SK-MEL-5 (cell line): ENCODE measurements at regions not wholly inside any gene's neighbourhood (a gene's known extent, or its start where the extent isn't known, plus 50 kb on each side); places are given as distances from the start of the nearest gene placed in this dataset.
"Not testable (repeated sequence)": the region's sequence is repeated elsewhere in the genome, so short reads cannot be mapped to it uniquely, and the experiment has no call there.

Source experiments
- DNase-seq: peaks from one replicate; pipeline ENCODE4 v3.0.0-alpha.2; 2016; ENCODE audit warnings: low read depth, low spot score
- in situ Hi-C: cut with HindIII; loops from 2 replicates; pipeline ENCODE4 v1.10.0; 2016; ENCODE audit warnings: low sequenced_read_pairs, high pct_unique_total_duplicates, low pct_unique_long_range_greater_than_20kb

DNA sequence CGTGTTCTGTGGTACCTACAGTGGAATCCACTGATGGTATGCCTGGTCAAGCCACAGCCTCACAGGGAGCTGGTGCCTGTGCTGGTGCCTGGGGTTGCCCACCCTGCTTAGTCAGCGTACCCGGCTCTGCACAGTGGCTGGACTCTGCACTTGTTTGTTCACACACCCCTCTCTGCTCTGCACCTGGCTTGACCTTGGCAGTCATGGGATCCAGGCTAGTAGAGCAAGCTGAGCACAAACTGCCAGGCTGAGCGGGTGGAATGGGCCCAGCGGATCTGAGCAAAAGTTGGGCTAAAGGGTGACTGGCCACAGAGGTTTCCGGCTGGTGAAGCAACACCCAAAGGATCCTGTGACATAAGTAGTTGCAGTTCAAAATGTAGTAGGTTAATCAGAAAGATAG is 163.5 kb downstream of the CDH19 start:
- in situ Hi-C loops, result no loop called here
- DNase-seq, result no peak

DNA sequence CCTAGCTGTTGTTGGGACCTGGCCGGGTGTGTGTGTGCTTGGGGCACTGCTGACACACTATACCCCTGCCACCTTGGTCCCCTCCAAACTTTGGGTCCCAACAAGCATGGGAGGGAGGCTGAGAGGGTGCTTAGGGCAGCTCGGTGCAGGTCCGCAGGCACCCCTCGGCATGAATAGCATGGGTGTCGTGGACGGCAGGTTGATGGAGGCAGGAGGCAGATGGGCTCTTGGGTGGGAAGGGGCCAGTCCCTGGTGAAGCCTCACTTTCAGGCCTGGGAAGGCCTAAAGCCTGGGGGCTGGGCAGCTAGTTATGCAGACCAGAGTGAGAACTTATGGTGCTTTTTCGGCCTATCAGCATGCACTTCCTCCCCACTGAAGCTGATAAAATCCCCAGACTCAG is 164.2 kb downstream of the CDH19 start:
- in situ Hi-C loops, result no loop called here
- no peak for DNase-seq

DNA sequence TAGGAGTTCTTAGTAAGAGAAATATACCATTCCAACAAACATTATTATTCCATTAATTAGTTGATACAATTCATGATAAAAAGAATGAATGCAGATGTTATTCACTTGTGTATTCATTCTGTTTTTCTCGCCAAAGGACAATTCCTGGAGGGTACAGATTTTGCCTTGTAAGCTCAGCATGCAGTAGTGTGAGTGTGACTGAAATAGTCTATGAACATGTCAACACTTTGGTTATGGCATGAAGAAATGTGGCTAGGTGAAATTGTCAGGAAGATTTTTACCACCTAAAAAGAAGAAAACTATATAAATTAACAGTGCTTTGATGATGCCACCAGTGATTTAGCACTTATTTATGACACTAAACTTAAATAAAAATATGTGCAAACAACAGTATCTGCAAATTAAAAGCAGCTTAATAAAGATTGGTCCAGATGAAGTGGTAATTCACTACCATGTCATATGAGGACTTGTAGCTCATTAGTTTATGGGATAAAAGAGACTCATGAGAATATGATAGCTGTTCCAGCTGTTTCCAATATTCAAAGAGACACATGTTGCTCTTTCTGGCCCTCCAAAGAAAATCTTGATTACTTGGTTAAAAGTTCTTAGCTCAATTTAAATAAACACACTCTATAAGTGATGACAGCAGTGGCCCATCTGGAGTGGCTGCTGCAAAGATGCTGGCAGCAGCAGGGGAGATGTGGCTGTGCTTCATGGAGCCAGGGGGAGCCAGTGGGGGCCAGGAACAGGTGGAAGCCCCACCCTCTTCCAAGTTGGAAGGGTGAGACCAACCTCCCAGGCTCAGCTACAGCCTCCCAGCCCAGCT is 165.0 kb downstream of the CDH19 start:
- no peak for DNase-seq
- in situ Hi-C loops, result no loop called here

DNA sequence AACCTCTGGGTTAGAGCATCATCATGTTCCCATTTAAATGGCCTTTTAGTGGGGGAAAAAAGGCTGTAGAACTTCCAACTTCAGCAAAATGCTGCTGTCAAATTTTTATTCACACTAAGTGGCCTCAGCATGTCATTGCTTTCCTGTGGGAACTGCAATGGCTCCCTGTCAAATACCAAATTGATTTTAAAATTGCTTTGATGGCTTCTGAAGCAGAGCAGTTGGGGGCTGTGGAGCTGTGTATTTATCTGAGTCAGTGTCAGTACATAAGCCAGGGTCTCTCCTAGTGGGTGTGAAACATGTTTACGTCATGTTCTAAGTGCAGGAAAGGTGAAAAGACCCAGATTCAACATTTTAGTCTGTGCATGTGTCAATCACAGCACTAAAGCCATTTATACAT is 171.3 kb downstream of the CDH19 start:
- no peak for DNase-seq
- in situ Hi-C loops, result no loop called here

DNA sequence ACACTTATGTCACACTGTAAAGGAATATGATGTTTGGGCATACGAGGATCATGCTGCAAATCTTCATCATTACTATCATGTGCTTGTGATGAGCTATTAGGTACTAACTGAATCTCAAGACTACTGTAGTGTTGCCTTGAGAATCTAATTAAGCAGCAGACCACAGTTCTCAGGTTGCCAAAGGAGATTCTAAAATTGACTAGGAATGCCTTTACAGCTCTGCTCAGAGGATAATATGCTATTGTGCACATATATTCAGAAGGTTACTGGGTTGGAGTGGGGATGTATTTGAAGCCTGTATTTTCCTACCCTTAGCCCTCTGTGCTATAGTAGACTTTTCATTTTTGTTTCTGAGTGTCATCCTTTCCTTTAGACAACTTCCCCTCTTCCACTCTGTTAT is 175.1 kb downstream of the CDH19 start:
- no peak for DNase-seq
- in situ Hi-C loops, result no loop called here

DNA sequence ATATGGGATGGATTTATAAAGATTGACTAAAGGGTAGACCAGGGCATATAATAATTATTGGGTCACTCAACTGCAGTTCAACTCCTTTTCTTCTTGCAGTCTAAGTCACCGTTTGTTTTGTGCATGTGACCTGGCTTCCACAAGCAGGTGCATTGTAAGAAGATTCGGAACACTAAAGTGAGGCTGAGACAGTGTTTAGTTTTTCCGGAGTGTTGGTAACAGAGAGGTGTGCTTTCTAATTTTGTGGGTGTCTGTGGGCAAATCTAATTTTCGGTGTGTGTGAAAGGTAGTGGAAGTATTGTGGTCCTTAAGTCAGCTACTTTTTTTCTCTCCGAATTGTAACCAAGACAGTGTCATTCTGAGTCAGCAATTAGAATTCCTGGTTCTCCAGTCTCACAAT is 184.5 kb downstream of the CDH19 start:
- DNase-seq, result no peak
- in situ Hi-C loops, result no loop called here

DNA sequence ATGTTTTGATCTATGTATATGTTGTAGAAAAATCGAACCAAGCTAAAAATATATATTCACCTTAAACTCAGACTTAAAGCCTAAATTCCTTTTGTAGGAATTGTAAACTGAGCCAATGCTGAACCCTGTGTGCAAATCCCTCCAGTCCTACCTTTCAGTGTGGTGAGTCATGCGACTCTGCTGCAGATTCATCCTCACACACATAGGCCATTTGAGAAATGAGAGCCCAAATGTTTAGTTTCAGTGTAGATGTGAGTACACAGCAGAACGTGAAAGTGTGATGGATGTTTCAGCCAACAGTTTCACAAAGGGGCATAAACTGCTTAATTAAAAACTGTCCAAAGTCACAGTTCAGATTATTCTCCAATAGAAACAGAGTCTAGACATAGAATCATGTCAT is 193.2 kb downstream of the CDH19 start:
- in situ Hi-C loops, result no loop called here
- DNase-seq, result no peak

DNA sequence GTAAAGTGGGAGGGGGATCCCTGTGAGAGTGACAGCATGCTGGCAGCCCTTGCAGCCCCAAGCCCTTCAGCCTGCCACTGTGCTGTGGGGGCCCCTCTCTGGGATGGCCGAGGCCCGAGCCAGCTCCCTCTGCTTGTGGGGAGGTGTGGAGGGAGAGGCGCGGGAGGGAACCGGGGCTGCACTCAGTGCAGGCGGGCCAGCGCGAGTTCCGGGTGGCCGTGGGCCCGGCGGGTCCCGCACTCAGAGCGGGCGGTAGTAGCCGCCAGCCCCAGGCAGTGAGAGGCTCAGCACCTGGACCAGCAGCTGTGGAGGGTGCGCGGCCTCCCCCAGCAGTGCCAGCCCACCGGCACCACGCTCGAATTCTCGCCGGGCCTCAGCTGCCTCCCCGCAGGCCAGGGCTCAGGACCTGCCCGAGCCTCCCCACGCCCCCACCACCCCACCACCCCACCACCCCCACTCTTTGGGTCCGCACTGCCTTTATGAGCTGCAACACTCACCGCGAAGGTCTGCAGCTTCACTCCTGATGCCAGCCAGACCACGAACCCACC is 208.1 kb downstream of the CDH19 start:
- no peak for DNase-seq

DNA sequence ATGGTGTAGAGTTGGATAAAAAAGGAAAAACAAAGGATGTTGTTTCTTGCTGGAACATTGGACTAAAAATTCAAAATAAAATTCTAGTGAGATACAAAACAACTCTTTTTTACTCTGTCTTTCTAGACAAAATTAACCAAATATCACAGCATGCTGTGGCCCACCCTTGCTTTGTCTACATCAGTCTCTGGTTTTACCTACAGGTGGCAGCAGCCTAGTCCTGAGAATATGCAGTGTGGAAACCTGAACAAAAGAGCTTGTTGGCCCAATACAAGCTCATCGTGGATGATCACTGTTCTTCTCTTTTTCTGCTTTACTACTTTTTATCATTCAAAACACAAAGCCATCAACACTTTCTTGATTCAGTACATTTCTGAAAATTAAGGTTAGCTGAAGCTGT is 210.4 kb downstream of the CDH19 start:
- DNase-seq, result peak; percentile 22
- in situ Hi-C loops, result no loop called here

More for the DNA sequence above, 208.1 kb downstream of the CDH19 start:
- in situ Hi-C loops, result no loop called here

DNA sequence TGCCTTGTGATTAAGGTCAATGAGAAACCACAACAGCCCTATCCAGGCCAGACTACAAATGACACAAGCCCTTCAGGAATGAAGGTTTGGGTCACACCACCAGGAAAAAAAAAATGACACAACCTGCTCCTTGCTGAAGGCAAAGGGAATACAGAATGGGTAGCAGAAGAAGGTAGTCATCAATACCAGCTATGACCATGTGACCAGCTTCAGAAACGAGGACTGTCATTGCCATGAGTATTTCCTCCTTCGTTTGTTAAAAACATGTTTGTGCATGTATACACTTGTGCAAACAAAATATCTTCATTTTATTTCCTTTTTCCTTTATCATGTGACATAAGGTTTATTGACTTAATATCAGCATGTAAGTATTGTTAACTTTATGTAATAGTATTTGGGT is 226.6 kb downstream of the CDH19 start:
- in situ Hi-C loops, result no loop called here
- DNase-seq, result no peak

DNA sequence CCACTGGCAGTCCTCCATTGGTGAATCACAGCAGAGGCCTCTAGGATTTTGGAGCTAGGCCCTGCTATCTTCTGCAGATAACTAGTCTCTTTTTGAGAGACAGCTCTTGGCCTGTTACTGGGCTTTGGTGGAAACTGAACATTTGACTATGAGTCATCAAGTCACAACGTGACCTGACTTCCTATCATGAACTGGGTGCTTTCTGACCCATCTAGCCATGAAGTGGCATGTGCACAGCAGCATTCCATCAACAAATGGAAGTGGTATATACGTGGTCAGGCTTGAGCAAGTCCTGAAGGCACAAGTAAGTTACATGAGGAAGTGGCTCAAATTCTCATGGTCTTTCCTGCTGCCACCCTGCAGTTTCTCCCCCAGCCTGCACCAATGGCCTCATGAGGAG is 228.5 kb downstream of the CDH19 start:
- DNase-seq, result peak; percentile 0
- in situ Hi-C loops, result not testable (repeated sequence)

DNA sequence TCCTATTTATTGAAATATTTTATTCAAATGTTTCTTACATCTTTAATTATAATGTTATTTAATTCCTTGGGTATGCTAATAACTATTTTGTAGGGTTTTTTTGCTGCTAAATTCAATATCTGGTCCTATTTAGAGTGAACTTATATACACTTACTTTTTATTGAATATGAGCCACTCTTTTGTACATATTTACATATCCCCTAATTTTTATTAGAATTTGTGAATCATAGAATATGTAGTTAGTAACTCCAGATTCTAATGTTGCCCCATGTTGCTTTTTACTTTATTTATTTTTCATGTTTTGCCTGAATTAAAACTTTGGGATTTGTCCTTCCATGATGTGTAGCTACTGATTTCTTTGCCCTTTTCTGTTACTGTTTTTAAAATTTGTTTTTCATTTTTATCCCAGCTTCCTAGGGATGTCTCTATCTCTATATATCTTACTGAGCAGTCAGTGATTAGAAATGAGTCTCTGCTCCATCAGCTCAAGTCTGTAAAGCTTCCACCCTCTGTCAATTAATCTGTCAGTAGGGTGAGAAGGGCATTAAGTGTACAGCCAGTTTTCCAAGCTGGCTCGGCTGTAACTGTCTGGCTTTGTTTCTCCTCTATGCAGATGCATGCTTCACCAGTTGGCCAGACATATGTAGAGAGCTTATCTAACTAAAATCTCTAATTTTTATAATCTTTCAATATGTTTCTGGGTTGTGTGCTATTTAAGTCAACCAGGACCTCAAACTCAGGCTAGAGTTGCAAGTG is 256.9 kb downstream of the CDH19 start:
- in situ Hi-C loops, result no loop called here
- no peak for DNase-seq

DNA sequence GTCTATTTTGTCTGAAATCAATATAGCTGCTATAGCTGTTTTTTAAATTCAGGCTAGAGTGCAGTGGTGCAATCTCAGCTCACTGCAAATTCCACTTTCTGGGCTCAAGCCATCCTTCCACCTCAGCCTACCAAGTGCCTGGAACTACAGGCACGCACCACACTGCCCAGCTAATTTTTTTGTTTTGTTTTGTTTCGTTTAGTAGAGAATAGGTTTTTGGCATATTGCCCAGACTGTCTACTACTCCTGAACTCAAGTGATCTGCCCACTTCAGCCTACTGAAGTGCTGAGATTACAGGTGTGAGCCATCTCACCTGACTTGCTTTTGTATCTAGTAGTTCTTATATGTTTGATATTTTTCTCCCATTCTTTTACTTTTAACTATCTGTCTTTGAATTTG is 259.7 kb downstream of the CDH19 start:
- no peak for DNase-seq
- in situ Hi-C loops, result no loop called here

DNA sequence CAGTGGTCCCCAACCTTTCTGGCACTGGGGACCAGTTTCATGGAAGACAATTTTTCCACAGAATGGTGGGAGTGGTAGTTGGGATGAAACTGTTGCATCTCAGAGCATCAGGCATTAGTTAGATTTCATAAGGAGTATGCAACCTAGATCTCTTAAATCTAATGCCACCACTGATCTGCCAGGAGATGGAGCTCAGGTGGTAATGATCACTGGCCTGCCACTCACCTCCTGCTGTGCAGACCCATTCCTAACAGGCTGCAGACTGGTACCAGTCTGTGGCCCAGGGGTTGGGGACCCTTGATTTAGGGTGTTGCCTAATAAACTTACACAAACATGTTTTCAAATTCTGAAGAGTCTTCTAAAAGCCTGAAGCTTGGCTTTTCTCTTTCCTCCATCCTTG is 261.3 kb downstream of the CDH19 start:
- DNase-seq, result no peak
- in situ Hi-C loops, result no loop called here

DNA sequence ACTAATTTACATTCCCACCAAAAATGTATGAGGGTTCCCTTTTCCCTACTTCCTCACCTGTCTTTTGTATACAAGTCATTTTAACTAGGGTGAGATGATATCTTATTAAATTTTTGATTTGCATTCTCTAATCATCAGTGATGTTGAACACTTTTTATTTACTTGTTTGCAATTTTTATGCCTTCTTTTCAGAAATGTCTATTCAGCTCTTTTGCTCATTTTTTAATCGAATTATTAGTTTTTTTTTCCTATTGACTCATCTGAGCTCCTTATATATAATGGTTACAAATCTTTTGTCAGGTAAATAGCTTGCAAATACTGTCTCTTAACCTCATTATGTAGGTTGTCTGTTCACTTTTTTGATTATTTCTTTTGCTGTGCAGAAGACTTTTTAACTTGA is 269.4 kb downstream of the CDH19 start:
- in situ Hi-C loops, result no loop called here
- DNase-seq, result no peak

DNA sequence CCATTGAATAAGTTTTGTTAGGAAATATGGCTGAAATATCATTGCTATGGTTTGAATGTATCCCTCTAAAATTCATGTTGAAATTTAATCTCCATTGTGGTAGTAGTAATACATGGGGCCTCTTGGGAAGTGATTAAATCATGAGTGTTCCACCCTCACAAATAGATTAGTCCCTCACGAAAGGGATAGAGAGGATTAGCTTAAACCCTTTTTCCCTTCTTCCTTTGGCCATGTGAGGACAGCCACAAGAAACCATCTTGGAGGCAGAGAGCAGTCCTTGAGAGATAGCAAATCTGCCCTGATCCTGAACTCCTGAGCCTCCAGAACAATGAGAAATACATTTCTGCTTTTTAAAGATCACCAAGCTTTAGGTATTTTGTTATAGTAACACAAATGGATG is 274.2 kb downstream of the CDH19 start:
- no peak for DNase-seq
- in situ Hi-C loops, result no loop called here

DNA sequence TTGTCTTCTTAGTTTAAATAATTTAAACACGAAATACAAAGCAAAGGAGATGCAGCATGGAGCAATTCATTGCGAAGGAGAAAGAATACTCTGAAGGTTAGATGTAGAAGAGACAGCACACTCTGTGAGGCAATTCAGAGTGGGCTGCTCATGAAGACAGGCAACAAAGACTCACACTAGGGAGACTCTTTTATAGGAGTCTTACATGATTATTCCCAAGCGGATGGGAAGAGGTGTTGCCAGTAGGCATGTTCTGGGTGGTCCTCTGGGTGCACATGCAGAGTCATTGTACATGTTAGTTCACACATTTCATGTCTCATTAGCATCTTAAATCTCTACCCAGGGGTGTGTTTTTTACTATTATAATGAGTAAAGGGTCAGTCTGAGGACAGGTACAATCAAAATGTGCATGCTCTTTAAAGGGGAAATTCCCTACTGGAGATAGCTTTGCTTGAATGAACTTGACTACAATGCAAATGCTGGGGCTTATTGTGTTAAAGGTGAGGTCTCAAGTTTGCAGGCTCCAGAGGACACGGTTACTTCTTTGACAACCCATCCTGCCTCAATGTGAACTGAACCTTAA is 275.5 kb downstream of the CDH19 start:
- no peak for DNase-seq
- in situ Hi-C loops, result no loop called here

DNA sequence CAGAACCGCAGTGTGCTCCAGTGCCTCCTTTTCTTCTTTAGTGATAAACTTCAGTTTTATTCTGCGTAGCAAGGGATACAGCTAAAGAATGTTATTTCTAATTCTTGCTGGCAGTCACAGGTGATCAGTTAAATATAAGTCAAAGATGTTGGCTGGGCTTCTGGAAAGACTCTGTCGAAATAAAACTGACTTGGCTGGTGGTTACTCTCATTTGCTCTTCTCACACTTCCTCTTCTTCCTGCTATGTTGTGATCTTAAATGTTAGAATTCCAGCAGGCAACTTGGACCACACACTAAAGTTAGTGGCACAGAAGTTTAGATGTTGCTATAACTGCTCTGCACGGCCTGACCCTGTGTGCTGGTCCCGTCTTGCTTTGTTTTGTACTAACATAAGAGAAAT is 278.6 kb downstream of the CDH19 start:
- in situ Hi-C loops, result no loop called here
- no peak for DNase-seq

DNA sequence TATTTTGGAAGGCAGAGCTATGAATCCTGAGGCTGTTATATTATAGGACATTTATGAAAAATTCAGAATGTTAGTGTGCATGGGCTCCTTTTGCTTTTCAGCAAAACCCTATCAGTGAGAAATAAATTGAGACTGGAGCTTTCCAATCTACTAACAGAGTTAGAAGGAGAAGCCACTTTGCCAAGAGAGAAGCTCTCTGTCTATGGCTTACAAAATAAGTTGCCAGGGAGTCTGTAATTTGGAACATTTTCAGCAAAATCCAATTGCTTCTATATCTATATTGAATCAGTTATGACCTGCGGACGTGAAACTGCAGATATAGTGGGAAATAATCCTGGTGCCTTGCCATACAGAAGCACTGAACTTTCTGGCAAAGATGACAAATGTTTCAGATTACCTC is 279.3 kb downstream of the CDH19 start:
- in situ Hi-C loops, result no loop called here
- no peak for DNase-seq
